ENCODE measurements at regions not wholly inside any gene's neighbourhood (a gene's known extent, or its start where the extent isn't known, plus 50 kb on each side); places are given as distances from the start of the nearest gene placed in this dataset.

GRCh38 chrX:13216139-13216538 is 103.7 kb downstream of the ATXN3L start:
- CTCF ChIA-PET: interaction anchor here (0.5 kb wide), 1 partner anchor 246 kb away, joined by 5 read pairs; no protein-coding TSS in a partner anchor
- POLR2A ChIA-PET (ENCODE audit: unreplicated experiment): no interaction called here
- Histone ChIP-seq H2AFZ (replicated peaks; ENCODE audit: low read length, poor library complexity) (no peak overlapping the region), H4K5ac (ENCODE audit: low read depth, low read length) (peak overlapping the region; percentile 52; the same call in 1 of the 2 replicates), H3K9ac (ENCODE audit: low read depth, low read length) (no peak overlapping the region), H3K79me1 (ENCODE audit: low read depth in 1 of 2, low read length in 2 of 2) (no peaks in the 10 kb centered on the region), H3K4ac (ENCODE audit: low read depth, low read length) (peak overlapping the region; percentile 58; the same call in 1 of the 2 replicates), H3K4me1 (ENCODE audit: control insufficient read depth, insufficient read depth, low read length) (peaks cover 2% of the 10 kb centered on the region; the same call in 1 of the 2 replicates), H4K20me1 (ENCODE audit: insufficient read depth, low read length) (no peaks in the 10 kb centered on the region), H3K27me3 (ENCODE audit: control insufficient read depth, insufficient read depth, low read length) (no peaks in the 10 kb centered on the region), H3K18ac (ENCODE audit: low read depth, low read length) (peak overlapping the region; percentile 58), H3K4me3 (ENCODE audit: insufficient read depth, low read depth, low read length) (no peak overlapping the region), H3K23ac (ENCODE audit: low read depth, low read length) (peak overlapping the region; percentile 56; the same call in 1 of the 2 replicates), H4K8ac (ENCODE audit: low read depth in 2 of 2, low read length in 2 of 2) (peak overlapping the region; percentile 53 to 67), H3K9me1 (ENCODE audit: insufficient read depth, low read length) (no peaks in the 10 kb centered on the region), H2AK5ac (ENCODE audit: low read depth, low read length) (peak overlapping the region; percentile 60; the same call in 1 of the 2 replicates), H3K27ac (ENCODE audit: insufficient read depth, low read length) (peak overlapping the region; percentile 93; the same call in 1 of the 2 replicates), H2BK120ac (ENCODE audit: low read depth, low read length) (peak overlapping the region; percentile 66; the same call in 1 of the 2 replicates), H2AK9ac (replicated peaks; ENCODE audit: low read depth, low read length, poor library complexity) (peak overlapping the region; percentile 3), H3K36me3 (ENCODE audit: control insufficient read depth, insufficient read depth, low read length) (no peaks in the 10 kb centered on the region), H4K91ac (ENCODE audit: insufficient read depth, low read depth, low read length) (peak overlapping the region; percentile 33; the same call in 1 of the 2 replicates), H2BK5ac (ENCODE audit: low read depth, low read length, poor library complexity, severe bottlenecking) (peak overlapping the region; percentile 27), H3K14ac (replicated peaks; ENCODE audit: low read depth, low read length) (no peak overlapping the region; the same call in 1 of the 2 replicates), H3K4me2 (ENCODE audit: low read depth, low read length) (peak overlapping the region; percentile 20; the same call in 1 of the 2 replicates), H3K56ac (ENCODE audit: extremely low read depth, insufficient read depth, low read length) (no peak overlapping the region; the same call in 1 of the 2 replicates), H3K9me3 (ENCODE audit: control insufficient read depth, insufficient read depth, low read length) (peaks cover 4% of the 10 kb centered on the region; the same call in 1 of the 2 replicates), H2BK20ac (ENCODE audit: low read depth, low read length) (peak overlapping the region; percentile 36), H2BK15ac (ENCODE audit: low read depth, low read length) (0 out of 3 replicates have a peak overlapping the region, but pooled peaks have one; percentile 46)
- intact Hi-C loops (cut with micrococcal nuclease) (loop anchor here (10.0 kb wide), 1 partner anchor 159 kb away; no protein-coding TSS in a partner anchor), in situ Hi-C loops (cut with MboI; ENCODE audit: low sequenced_read_pairs) (no loop called here), dilution Hi-C loops (cut with HindIII; ENCODE audit: low sequenced_read_pairs, unreplicated experiment) (no loop called here)
- TF ChIP-seq MAZ (IDR thresholded peaks at IDR 0.05; ENCODE audit: borderline replicate concordance, low read depth, low read length) (no peak), CHD1 (IDR thresholded peaks at IDR 0.05; ENCODE audit: low read depth, low read length) (no peak), MXI1 (IDR thresholded peaks at IDR 0.05; ENCODE audit: borderline replicate concordance, low read depth, low read length) (no peak), RFX5 (IDR thresholded peaks at IDR 0.05; ENCODE audit: low read depth, low read length) (no peak), FOS (IDR thresholded peaks at IDR 0.05; ENCODE audit: low read depth, low read length) (no peak), SMC3 (IDR thresholded peaks at IDR 0.05; ENCODE audit: low read depth, low read length) (no peak), CEBPB (IDR thresholded peaks at IDR 0.05; ENCODE audit: low read depth, low read length) (no peak), RCOR1 (IDR thresholded peaks at IDR 0.05; ENCODE audit: insufficient replicate concordance, low read length) (no peak)
- BruUV-seq (replicated peaks): no TSS peak
- WGBS, 2 experiments (ENCODE audit: extremely low coverage in 2 of 2, insufficient read length in 1 of 2): no CpG with 5 or more reads among the region's 4 CpGs
- ATAC-seq (ENCODE audit: low read depth) (peak; percentile 65), DNase-seq (peak; percentile 47)
